Liver (tissue), 8 donors: ENCODE measurements at regions not wholly inside any gene's neighbourhood (a gene's known extent, or its start where the extent isn't known, plus 50 kb on each side); places are given as distances from the start of the nearest gene placed in this dataset.

Experiments used
- DNase-seq: peaks from one replicate; pipeline ENCODE4 v3.0.0-alpha.2; 2017; ENCODE audit warnings: low spot score
- H3K27ac ChIP-seq, 2 donors: one replicate each; pipeline ENCODE4 v1.7.0; 2013; ENCODE audit warnings: inconsistent platforms in 2 of 2, low read length in 2 of 2, control low read depth in 1 of 2, low read depth in 1 of 2, mild to moderate bottlenecking in 1 of 2
- H3K27me3 ChIP-seq, 4 donors: one replicate each; pipeline versions ENCODE4 v1.6.1 to v1.7.0; 2013; ENCODE audit warnings: low read length in 3 of 4, inconsistent platforms in 1 of 4, mild to moderate bottlenecking in 1 of 4, moderate library complexity in 1 of 4; ENCODE audit not compliant: control insufficient read depth in 4 of 4, insufficient read depth in 4 of 4
- H3K36me3 ChIP-seq, 4 donors: one replicate each; pipeline versions ENCODE4 v1.6.1 to v1.7.0; 2013; ENCODE audit warnings: low read length in 3 of 4, mild to moderate bottlenecking in 3 of 4, low read depth in 1 of 4, moderate library complexity in 1 of 4; ENCODE audit not compliant: control insufficient read depth in 4 of 4, insufficient read depth in 3 of 4
- H3K4me1 ChIP-seq, 4 donors: one replicate each; pipeline versions ENCODE4 v1.6.1 to v1.7.0; 2013; ENCODE audit warnings: low read length in 3 of 4, mild to moderate bottlenecking in 3 of 4, moderate library complexity in 1 of 4; ENCODE audit not compliant: control insufficient read depth in 4 of 4, insufficient read depth in 4 of 4
- H3K4me3 ChIP-seq, 3 donors: one replicate each; pipeline versions ENCODE4 v1.6.1 to v1.7.0; 2013; ENCODE audit warnings: low read length in 3 of 3, control low read depth in 1 of 3, low read depth in 1 of 3, mild to moderate bottlenecking in 1 of 3
- H3K9ac ChIP-seq, 2 donors: one replicate each; pipeline ENCODE4 v1.7.0; 2013; ENCODE audit warnings: low read length in 2 of 2, mild to moderate bottlenecking in 2 of 2, moderate library complexity in 2 of 2, control low read depth in 1 of 2, low read depth in 1 of 2
- H3K9me3 ChIP-seq, 4 donors: one replicate each; pipeline versions ENCODE4 v1.6.1 to v1.7.0; 2013; ENCODE audit warnings: low read length in 3 of 4; ENCODE audit not compliant: control insufficient read depth in 4 of 4
- EGR1 ChIP-seq, 2 donors: IDR thresholded peaks; 2 replicates each; pipeline ENCODE4 v1.6.1; 2016 to 2018; ENCODE audit warnings: antibody characterized with exemption in 2 of 2, low read depth in 2 of 2
- FOXA1 ChIP-seq: IDR thresholded peaks from 2 replicates; pipeline ENCODE4 v1.6.1; 2016; ENCODE audit warnings: antibody characterized with exemption
- FOXA2 ChIP-seq: IDR thresholded peaks from 2 replicates; pipeline ENCODE4 v1.6.1; 2016; ENCODE audit warnings: antibody characterized with exemption
- GABPA ChIP-seq, 2 donors: IDR thresholded peaks in 1 of 2; conservative IDR thresholded peaks in 1 of 2; 2 replicates each; pipeline ENCODE4 v1.6.1; 2016; ENCODE audit warnings: antibody characterized with exemption in 2 of 2, mild to moderate bottlenecking in 1 of 2, moderate library complexity in 1 of 2
- HNF4G ChIP-seq: IDR thresholded peaks from 2 replicates; pipeline ENCODE4 v1.6.1; 2016; ENCODE audit warnings: antibody characterized with exemption
- NR2F2 ChIP-seq: IDR thresholded peaks from 2 replicates; pipeline ENCODE4 v1.6.1; 2016; ENCODE audit warnings: antibody characterized with exemption
- RAD21 ChIP-seq, 2 donors: IDR thresholded peaks; 2 replicates each; pipeline ENCODE4 v1.6.1; 2016; ENCODE audit warnings: antibody characterized with exemption in 2 of 2, mild to moderate bottlenecking in 2 of 2
- TAF1 ChIP-seq: conservative IDR thresholded peaks from 2 replicates; pipeline ENCODE4 v1.6.1; 2016; ENCODE audit warnings: antibody characterized with exemption, mild to moderate bottlenecking
- YY1 ChIP-seq: IDR thresholded peaks from 2 replicates; pipeline ENCODE4 v1.6.1; 2016; ENCODE audit warnings: antibody characterized with exemption, mild to moderate bottlenecking
- WGBS: extraction: QIAGEN DNeasy Blood & Tissue Kit; methylation state at CpG from one replicate; pipeline ENCODE4 v1.1.7; 2013; 5-methylcytosine and 5-hydroxymethylcytosine counted together
- TF ChIP-seq, protein P1 (sequence below): fragments of 150-350 bp; IDR thresholded peaks from 2 replicates; pipeline ENCODE4 v1.5.1; 2017; ENCODE audit warnings: improper control_type of control experiment, low read depth, low read length; ENCODE audit not compliant: missing input control
- TF ChIP-seq, protein P2 (sequence below): IDR thresholded peaks from 2 replicates; pipeline ENCODE4 v1.6.1; 2016; ENCODE audit warnings: antibody characterized with exemption, mild to moderate bottlenecking
- TF ChIP-seq, protein P3 (sequence below): IDR thresholded peaks from 2 replicates; pipeline ENCODE4 v1.6.1; 2016; ENCODE audit warnings: antibody characterized with exemption
- donor health status: healthy.
- donor health status: healthy.
- donor health status: healthy.
- donor health status: healthy.
- donor health status: healthy.

DNA sequence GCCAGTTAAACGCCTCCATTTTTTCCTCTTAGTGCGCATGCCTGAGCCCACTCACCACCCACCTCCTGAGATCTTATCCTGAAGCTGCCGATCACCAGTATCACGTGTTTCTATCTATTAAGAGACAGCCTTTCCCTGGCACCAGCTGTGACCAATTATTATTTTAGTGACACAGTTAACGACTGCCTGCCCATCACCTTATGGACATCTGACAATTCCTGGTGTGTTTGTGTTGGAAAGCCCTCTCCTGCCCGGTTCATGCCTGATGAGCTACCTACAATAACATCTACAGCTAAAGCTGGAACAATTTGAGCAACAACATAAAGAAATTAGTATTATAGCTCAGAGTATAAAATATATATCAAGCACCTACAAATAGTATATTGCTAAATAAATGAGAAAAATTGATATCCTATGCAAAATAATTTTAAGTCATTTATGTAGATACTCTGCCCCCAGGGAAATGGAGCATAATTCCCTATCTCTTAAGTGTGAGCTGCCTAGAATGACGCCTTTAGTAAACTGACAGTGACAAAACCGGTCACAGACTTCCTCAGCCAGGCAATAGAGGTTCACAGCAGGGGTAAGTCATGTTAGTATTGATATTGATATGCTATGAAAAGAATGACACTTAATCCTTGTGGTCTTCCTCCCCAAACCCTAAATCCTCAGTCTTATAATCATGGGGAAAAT is 862.2 kb downstream of the TRAM1L1 start:
- H3K27ac ChIP-seq: no peak overlapping the region
- no peak for TF ChIP-seq NR2F2
- TF ChIP-seq HNF4G: no peak
- TF ChIP-seq EGR1 (IDR thresholded peaks at IDR 0.05; ENCODE audit: low read depth in 2 of 2): no peak
- no peak for TF ChIP-seq FOXA2
- no peak for TF ChIP-seq RAD21 (IDR thresholded peaks at IDR 0.05)
- TF ChIP-seq, protein P1, sequence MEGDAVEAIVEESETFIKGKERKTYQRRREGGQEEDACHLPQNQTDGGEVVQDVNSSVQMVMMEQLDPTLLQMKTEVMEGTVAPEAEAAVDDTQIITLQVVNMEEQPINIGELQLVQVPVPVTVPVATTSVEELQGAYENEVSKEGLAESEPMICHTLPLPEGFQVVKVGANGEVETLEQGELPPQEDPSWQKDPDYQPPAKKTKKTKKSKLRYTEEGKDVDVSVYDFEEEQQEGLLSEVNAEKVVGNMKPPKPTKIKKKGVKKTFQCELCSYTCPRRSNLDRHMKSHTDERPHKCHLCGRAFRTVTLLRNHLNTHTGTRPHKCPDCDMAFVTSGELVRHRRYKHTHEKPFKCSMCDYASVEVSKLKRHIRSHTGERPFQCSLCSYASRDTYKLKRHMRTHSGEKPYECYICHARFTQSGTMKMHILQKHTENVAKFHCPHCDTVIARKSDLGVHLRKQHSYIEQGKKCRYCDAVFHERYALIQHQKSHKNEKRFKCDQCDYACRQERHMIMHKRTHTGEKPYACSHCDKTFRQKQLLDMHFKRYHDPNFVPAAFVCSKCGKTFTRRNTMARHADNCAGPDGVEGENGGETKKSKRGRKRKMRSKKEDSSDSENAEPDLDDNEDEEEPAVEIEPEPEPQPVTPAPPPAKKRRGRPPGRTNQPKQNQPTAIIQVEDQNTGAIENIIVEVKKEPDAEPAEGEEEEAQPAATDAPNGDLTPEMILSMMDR: no peak
- no peak for TF ChIP-seq GABPA (IDR thresholded peaks at IDR 0.05 in 1 of 2, conservative IDR thresholded peaks at IDR 0.05 in 1 of 2)
- TF ChIP-seq, protein P2, sequence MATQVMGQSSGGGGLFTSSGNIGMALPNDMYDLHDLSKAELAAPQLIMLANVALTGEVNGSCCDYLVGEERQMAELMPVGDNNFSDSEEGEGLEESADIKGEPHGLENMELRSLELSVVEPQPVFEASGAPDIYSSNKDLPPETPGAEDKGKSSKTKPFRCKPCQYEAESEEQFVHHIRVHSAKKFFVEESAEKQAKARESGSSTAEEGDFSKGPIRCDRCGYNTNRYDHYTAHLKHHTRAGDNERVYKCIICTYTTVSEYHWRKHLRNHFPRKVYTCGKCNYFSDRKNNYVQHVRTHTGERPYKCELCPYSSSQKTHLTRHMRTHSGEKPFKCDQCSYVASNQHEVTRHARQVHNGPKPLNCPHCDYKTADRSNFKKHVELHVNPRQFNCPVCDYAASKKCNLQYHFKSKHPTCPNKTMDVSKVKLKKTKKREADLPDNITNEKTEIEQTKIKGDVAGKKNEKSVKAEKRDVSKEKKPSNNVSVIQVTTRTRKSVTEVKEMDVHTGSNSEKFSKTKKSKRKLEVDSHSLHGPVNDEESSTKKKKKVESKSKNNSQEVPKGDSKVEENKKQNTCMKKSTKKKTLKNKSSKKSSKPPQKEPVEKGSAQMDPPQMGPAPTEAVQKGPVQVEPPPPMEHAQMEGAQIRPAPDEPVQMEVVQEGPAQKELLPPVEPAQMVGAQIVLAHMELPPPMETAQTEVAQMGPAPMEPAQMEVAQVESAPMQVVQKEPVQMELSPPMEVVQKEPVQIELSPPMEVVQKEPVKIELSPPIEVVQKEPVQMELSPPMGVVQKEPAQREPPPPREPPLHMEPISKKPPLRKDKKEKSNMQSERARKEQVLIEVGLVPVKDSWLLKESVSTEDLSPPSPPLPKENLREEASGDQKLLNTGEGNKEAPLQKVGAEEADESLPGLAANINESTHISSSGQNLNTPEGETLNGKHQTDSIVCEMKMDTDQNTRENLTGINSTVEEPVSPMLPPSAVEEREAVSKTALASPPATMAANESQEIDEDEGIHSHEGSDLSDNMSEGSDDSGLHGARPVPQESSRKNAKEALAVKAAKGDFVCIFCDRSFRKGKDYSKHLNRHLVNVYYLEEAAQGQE: no peak
- TF ChIP-seq FOXA1: no peak
- no peak for TF ChIP-seq TAF1
- H3K9ac ChIP-seq: no peak overlapping the region
- H3K36me3 ChIP-seq: no peaks in the 10 kb centered on the region
- H3K4me3 ChIP-seq: no peak overlapping the region
- WGBS: 74% methylated on average over 8 of the region's 8 CpGs
- no peaks in the 10 kb centered on the region for H3K4me1 ChIP-seq
- H3K27me3 ChIP-seq: peaks cover 0 to 3% (median 0%) of the 10 kb centered on the region in 4 donors
- DNase-seq: no peak
- H3K9me3 ChIP-seq: no peaks in the 10 kb centered on the region

DNA sequence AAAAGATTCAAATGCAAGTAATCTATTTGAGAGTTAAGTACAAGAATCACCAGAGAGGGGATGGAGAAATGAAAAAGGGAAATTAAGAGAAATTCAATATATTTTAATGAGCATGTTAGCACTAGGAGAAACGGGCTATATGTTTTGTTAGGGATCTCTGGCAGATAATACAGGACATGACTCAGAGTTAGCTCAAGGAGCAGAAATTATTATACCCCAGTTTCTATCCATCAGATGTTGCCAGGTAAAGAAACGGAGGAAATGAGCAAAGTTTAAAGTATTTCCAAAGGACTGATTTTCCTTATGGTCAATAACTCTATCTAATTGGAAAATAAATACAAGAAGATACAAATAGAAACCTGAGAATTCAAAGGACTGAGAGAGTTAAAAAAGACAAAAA is 867.6 kb downstream of the TRAM1L1 start:
- WGBS: 53% methylated on average over 2 of the region's 2 CpGs
- no peaks in the 10 kb centered on the region for H3K4me1 ChIP-seq

More for the DNA sequence above, 867.6 kb downstream of the TRAM1L1 start:
- Histone ChIP-seq H3K27ac (no peak overlapping the region), H3K27me3 (no peaks in the 10 kb centered on the region), H3K4me3 (no peak overlapping the region), H3K9ac (no peak overlapping the region), H3K36me3 (no peaks in the 10 kb centered on the region), H3K9me3 (no peaks in the 10 kb centered on the region)
- no peak for DNase-seq
- TF ChIP-seq, protein P3, sequence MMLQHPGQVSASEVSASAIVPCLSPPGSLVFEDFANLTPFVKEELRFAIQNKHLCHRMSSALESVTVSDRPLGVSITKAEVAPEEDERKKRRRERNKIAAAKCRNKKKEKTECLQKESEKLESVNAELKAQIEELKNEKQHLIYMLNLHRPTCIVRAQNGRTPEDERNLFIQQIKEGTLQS: no peak
- TF ChIP-seq FOXA2 (no peak), HNF4G (no peak), YY1 (no peak)
- TF ChIP-seq, protein P2: no peak
